ENCODE measurements at regions not wholly inside any gene's neighbourhood (a gene's known extent, or its start where the extent isn't known, plus 50 kb on each side); places are given as distances from the start of the nearest gene placed in this dataset.

DNA sequence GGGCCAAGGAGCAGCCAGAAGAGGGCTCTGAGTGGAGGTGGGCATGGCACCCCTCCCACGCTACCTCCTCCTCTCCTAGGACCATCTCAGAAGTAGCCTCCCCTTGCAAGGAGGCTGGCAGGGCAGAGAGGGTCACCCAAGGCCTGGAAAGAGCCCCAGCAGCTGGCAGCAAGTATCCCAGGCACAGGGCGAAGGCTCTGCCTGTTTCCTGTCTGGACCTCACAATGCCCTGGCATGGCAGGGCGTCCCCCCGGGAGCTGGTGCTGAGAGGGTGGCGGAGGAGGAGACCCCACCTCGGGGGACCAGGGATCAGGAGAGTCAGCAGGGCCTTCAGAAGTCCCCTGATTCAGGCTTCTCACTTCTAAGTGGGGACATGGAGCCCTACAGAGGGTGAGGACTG is 66.2 kb upstream of the TAF1B start:
- no peak for DNase-seq
- H3K36me3 Mint-ChIP-seq (ENCODE audit: low read depth) = no peaks in the 10 kb centered on the region
- ChIA-PET CTCF (interaction anchor here (0.6 to 2.7 kb wide), 2 partner anchors 23 to 145 kb away, joined by 3 to 16 read pairs; no protein-coding TSS in a partner anchor), POLR2A (no interaction called here)
- no peak for ATAC-seq
- H3K27ac Mint-ChIP-seq = no peak overlapping the region
- H3K9me3 Mint-ChIP-seq (ENCODE audit: insufficient read depth) = no peaks in the 10 kb centered on the region
- H3K4me1 Mint-ChIP-seq (ENCODE audit: low read depth) = peaks cover 39% of the 10 kb centered on the region
- peaks cover 4% of the 10 kb centered on the region for H3K27me3 Mint-ChIP-seq (ENCODE audit: low read depth)
- no peak overlapping the region for H3K4me3 Mint-ChIP-seq

DNA sequence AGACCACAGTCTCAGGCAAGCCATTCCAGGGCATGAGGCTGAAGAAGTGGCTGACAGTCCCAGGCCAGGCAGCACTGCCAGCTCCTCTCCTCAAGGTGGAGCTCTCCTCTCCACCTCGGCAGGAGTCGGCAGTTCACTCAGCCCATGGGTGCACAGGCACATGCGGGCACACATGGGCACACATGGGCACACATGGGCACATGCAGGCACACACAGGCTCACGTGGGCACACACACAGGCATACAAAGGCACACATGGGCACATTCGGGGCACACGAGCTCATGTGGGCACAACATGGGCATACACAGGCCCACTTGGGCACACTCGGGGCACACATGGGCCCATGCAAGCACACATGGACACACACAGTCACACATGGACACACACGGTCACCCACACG is 65.3 kb upstream of the TAF1B start:
- Mint-ChIP-seq H3K36me3 (ENCODE audit: low read depth) (no peaks in the 10 kb centered on the region), H3K27me3 (ENCODE audit: low read depth) (peaks cover 4% of the 10 kb centered on the region), H3K9me3 (ENCODE audit: insufficient read depth) (no peaks in the 10 kb centered on the region), H3K27ac (peak overlapping the region; percentile 71), H3K4me3 (no peak overlapping the region), H3K4me1 (ENCODE audit: low read depth) (peaks cover 49% of the 10 kb centered on the region)
- CTCF ChIA-PET = interaction anchor here (1.0 to 2.7 kb wide), 2 partner anchors 19 to 22 kb away, joined by 3 to 16 read pairs; no protein-coding TSS in a partner anchor
- ATAC-seq (no peak), DNase-seq (no peak)
- POLR2A ChIA-PET = no interaction called here

DNA sequence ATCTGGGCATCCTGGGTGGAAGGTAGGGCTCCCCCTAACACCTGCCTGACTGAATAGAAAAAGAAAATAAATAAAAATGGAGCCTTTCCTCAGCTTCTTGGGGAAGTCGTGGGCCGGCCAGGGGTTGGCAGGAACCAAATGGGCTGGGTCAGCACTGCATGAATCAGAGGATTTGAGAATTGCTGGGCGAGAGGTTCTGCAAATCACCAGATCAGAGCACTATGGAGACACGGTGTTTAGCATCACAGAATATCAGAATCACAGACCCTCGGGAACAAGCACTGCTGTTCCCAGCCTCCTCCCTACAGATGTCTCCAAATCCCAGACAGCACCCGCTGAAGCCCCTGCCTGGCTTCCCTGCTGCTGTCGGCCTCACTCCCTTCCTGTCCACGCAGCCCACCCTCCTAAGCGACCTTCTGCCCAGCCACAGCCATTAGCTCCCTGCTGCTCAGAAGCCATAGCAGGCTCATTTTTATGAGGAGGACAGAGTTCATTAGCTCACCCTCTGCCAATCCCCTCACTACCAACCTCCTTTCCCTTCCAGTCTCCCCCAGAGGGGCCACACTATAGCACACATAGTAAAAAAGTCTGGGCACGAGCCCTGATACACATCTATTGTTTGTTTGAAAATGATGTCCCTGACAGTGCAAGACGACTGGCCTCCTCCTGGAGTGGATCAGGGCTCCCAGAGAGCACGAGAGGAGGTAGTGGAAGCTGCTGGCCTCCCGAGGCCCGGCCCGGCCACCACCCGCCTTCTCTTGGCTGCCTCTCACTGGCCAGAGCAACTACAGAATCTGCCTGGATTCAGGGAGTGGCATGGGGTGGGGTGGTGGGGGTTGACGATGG is 64.6 kb upstream of the TAF1B start:
- Mint-ChIP-seq H3K27me3 (ENCODE audit: low read depth) (no peaks in the 10 kb centered on the region), H3K27ac (peak overlapping the region; percentile 34), H3K9me3 (ENCODE audit: insufficient read depth) (no peaks in the 10 kb centered on the region), H3K4me1 (ENCODE audit: low read depth) (peaks cover 53% of the 10 kb centered on the region), H3K36me3 (ENCODE audit: low read depth) (no peaks in the 10 kb centered on the region), H3K4me3 (no peak overlapping the region)
- POLR2A ChIA-PET = interaction anchor here (1.5 kb wide), 1 partner anchor 8 kb away, joined by 3 read pairs; no protein-coding TSS in a partner anchor
- no peak for ATAC-seq
- CTCF ChIA-PET = interaction anchor here (1.0 to 2.7 kb wide), 3 partner anchors 8 to 21 kb away, joined by 3 to 16 read pairs (median 16); no protein-coding TSS in a partner anchor
- no peak for DNase-seq

DNA sequence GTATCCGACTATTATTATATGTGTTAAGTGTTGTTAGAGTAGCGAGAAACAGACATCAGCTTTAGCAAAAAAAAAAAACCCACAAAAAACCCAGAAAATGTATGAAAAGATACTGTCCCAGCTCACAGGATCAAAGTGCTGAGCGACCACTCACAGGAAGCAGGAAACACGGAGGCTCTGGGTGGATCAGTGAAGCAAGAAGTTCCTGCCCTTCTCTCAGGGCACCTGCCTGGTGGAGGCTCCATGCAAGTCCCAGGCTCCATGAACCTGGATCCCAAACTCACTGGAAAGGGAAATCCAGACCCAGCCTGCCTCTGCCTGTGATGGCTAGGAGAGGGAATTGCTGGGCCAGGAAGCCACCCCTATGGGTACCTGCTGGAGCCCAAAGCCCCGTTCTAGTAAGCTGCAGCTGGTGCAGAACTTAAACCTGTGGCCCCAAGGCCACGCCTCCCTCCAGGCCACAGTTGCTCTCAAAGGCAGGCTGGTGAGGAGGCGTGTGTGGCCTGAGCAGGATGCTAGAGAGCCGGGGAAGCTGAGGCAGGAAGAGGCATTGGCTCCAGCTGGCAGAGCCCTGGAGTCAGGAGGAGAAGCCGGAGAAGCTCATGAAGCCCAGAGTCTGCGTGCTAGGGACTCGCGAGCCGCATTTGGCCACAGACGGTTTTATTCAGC is 63.5 kb upstream of the TAF1B start:
- peak overlapping the region; percentile 66 for H3K4me3 Mint-ChIP-seq
- H3K27me3 Mint-ChIP-seq (ENCODE audit: low read depth) = peaks cover 5% of the 10 kb centered on the region
- no peaks in the 10 kb centered on the region for H3K9me3 Mint-ChIP-seq (ENCODE audit: insufficient read depth)
- POLR2A ChIA-PET = interaction anchor here (1.5 kb wide), 1 partner anchor 9 kb away, joined by 3 read pairs; no protein-coding TSS in a partner anchor
- peak overlapping the region; percentile 90 for H3K27ac Mint-ChIP-seq
- ATAC-seq (peak; percentile 75), DNase-seq (peak; percentile 74)
- CTCF ChIA-PET = interaction anchor here (0.8 to 1.7 kb wide), 3 partner anchors 10 to 21 kb away, joined by 4 to 16 read pairs (median 5); no protein-coding TSS in a partner anchor
- H3K4me1 Mint-ChIP-seq (ENCODE audit: low read depth) = peaks cover 53% of the 10 kb centered on the region
- no peaks in the 10 kb centered on the region for H3K36me3 Mint-ChIP-seq (ENCODE audit: low read depth)

DNA sequence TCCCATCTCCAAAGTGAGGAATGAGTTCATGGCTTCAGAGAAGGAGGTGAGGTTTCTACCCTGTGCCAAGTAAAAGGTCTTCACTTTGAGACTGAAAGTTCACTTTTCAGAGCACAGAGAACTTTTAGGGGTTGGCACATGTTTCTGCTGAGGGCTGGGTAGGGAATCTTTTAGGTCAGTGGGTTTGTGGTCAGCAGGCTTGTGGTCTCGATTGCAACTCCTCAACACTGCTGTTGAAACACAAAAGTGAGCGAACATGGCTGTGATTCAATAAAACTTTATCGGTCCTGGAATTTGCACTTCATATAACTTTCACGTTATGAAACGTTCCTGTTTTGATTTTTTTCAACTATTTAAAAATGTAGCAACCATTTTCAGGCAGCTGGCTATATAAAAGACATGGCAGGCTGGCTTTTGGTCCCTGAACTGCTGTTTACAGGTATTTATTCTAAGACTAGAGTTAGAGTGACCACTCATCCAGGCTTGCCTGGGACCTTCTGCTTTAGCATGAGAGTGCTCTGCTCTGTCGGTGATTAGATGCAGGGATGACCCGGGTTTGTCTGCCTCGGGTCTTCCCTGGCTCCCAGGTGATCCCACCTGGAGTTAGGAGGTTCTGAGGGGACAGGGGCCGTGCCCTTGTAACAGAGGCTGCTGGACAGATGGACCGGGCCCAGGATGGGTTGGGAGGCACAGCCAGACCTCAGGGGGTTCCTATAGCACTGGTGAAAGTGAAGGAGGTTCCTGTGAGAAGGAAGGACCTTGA is 62.7 kb upstream of the TAF1B start:
- H3K4me3 Mint-ChIP-seq = peak overlapping the region; percentile 44
- peaks cover 53% of the 10 kb centered on the region for H3K4me1 Mint-ChIP-seq (ENCODE audit: low read depth)
- peak overlapping the region; percentile 90 for H3K27ac Mint-ChIP-seq
- no peaks in the 10 kb centered on the region for H3K36me3 Mint-ChIP-seq (ENCODE audit: low read depth)
- POLR2A ChIA-PET = interaction anchor here (1.5 kb wide), 1 partner anchor 10 kb away, joined by 3 read pairs; no protein-coding TSS in a partner anchor
- CTCF ChIA-PET = interaction anchor here (0.8 to 1.7 kb wide), 3 partner anchors 10 to 20 kb away, joined by 4 to 16 read pairs (median 5); no protein-coding TSS in a partner anchor
- H3K27me3 Mint-ChIP-seq (ENCODE audit: low read depth) = peaks cover 5% of the 10 kb centered on the region
- no peaks in the 10 kb centered on the region for H3K9me3 Mint-ChIP-seq (ENCODE audit: insufficient read depth)
- ATAC-seq (peak; percentile 4), DNase-seq (peak; percentile 35)

DNA sequence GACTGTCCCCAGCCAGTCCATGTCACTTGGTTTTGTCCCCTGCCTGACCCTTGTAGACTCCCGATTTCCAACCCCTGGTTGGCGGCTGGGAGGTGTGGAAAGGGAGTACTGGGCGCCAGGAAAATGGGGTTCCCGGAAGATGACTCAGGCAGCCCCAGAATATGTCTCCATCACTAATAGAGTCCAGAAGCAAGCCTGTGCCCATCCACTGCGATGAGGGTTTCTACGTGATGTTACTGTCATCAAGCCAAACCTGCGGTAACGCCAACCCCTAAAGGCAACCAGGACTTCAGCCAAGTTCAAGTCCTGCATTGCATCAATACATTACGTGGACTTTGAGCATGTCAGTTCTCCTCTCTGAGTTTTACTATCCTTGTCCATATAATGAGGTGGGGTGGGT is 62.0 kb upstream of the TAF1B start:
- Mint-ChIP-seq H3K36me3 (ENCODE audit: low read depth) (no peaks in the 10 kb centered on the region), H3K9me3 (ENCODE audit: insufficient read depth) (no peaks in the 10 kb centered on the region), H3K4me1 (ENCODE audit: low read depth) (peaks cover 53% of the 10 kb centered on the region), H3K27ac (no peak overlapping the region), H3K4me3 (no peak overlapping the region), H3K27me3 (ENCODE audit: low read depth) (peaks cover 5% of the 10 kb centered on the region)
- ATAC-seq = no peak
- POLR2A ChIA-PET = no interaction called here
- no peak for DNase-seq
- CTCF ChIA-PET = interaction anchor here (3.3 kb wide), 1 partner anchor 12 kb away, joined by 23 read pairs; no protein-coding TSS in a partner anchor

DNA sequence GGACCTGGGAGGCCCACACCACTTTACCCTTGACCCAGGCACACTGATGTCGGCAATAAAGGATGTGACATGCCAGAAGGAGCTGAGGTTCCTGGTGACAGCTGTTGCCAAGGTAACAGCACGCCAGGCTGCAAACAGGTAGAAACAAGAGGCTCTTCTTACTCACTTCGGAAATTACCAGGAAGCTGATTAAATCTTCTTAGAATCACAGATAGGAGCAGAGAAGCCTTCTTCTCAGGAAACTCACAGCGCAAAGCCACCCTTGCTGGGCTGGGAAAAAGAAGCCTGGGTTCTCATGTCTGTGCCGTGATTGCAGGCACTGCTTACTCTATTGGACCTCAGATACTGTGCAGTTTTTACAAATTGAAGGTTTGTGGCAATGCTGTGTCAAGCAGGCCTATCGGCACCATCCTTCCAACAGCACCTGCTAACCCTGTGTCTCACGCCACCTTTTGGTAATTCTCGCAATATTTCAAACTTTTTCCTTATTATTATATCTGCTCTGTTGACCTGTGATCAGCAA is 61.0 kb upstream of the TAF1B start:
- Mint-ChIP-seq H3K27me3 (ENCODE audit: low read depth) (peaks cover 5% of the 10 kb centered on the region), H3K4me1 (ENCODE audit: low read depth) (peaks cover 59% of the 10 kb centered on the region), H3K9me3 (ENCODE audit: insufficient read depth) (no peaks in the 10 kb centered on the region), H3K4me3 (peak overlapping the region; percentile 13), H3K36me3 (ENCODE audit: low read depth) (no peaks in the 10 kb centered on the region), H3K27ac (peak overlapping the region; percentile 73)
- DNase-seq = peak; percentile 82
- ChIA-PET POLR2A (interaction anchor here (0.6 to 1.4 kb wide), 6 partner anchors 11 to 226 kb away, joined by 3 to 4 read pairs (median 4); partner anchors contain the start of genes ADAM17, TAF1B and YWHAQ), CTCF (interaction anchor here (0.8 to 3.3 kb wide), 5 partner anchors 9 to 32 kb away, joined by 3 to 23 read pairs (median 4); no protein-coding TSS in a partner anchor)
- peak; percentile 78 for ATAC-seq

DNA sequence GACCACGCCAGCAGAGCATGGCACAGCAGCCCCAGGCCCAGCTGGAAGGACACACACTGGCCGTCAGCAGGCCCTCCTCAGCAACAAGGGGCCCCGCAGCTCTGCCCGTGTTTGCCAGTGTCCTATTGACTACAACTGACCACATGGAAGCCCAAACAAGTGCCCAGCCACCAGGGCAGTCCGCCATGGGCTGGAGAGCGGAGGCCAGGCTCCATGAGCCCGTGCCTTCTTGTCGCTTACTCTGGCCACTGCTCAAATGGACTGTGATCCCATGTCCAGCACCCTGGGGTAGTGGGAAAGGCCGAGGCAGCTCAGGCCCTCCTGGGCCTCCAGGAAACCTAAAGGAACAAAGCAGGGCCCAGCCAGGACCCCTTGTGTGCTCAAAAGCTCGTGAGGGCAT is 53.9 kb upstream of the TAF1B start:
- peaks cover 8% of the 10 kb centered on the region for H3K9me3 Mint-ChIP-seq (ENCODE audit: insufficient read depth)
- peaks cover 4% of the 10 kb centered on the region for H3K27me3 Mint-ChIP-seq (ENCODE audit: low read depth)
- H3K4me1 Mint-ChIP-seq (ENCODE audit: low read depth) = peaks cover 24% of the 10 kb centered on the region
- H3K27ac Mint-ChIP-seq = no peak overlapping the region
- ChIA-PET POLR2A (no interaction called here), CTCF (interaction anchor here (1.2 kb wide), 1 partner anchor 10 kb away, joined by 5 read pairs; no protein-coding TSS in a partner anchor)
- DNase-seq = no peak
- no peak for ATAC-seq
- no peak overlapping the region for H3K4me3 Mint-ChIP-seq
- peaks cover 5% of the 10 kb centered on the region for H3K36me3 Mint-ChIP-seq (ENCODE audit: low read depth)

DNA sequence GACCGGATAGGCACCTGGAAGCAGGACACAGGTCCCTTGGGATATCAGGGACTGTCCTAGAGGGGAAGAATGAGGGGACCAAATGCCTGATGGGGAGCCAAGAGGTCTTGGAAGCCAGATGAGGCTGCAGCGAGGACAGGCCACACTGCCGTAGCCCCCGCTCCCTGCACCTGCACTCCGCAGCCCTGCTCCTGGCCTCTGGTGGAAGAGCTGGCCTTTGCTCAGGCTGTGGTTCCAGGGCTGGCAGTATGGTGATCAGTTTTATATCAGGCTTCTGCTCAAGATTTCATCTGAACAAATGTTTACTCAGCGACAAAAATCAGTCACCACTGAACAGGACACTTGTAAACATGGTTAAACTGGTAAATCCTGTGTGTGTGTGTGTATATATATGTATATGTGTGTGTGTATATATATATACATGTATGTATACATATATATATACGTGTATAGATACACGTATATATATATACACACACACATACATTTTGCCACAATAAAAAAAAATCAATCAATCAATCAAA is 52.5 kb upstream of the TAF1B start:
- H3K27me3 Mint-ChIP-seq (ENCODE audit: low read depth) = no peaks in the 10 kb centered on the region
- H3K4me1 Mint-ChIP-seq (ENCODE audit: low read depth) = peaks cover 24% of the 10 kb centered on the region
- H3K27ac Mint-ChIP-seq = no peak overlapping the region
- H3K9me3 Mint-ChIP-seq (ENCODE audit: insufficient read depth) = peaks cover 8% of the 10 kb centered on the region
- peaks cover 5% of the 10 kb centered on the region for H3K36me3 Mint-ChIP-seq (ENCODE audit: low read depth)
- H3K4me3 Mint-ChIP-seq = no peak overlapping the region
- POLR2A ChIA-PET = no interaction called here
- ATAC-seq (no peak), DNase-seq (no peak)
- CTCF ChIA-PET = no interaction called here

DNA sequence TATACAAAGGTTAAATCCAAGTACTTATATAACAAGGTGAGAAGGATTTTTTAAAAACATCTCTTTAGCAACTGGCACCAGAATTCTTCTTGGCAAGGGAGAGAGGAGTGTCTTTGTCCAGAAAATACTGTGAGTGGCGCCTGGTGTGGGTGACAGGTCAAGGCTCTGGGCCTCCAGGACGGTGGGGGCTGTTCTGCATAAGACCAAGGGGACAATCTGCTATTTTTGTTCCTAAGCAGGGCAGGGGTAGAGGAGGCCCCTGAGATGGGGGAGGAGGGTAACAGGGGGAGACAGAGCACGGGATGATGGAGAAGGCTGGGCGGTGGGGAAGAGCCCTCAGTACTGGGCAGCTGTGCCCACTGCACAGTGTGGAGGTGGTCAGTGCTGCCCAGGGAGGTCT is 51.6 kb upstream of the TAF1B start:
- ATAC-seq = no peak
- no peak overlapping the region for H3K27ac Mint-ChIP-seq

More for the DNA sequence above, 51.6 kb upstream of the TAF1B start:
- Mint-ChIP-seq H3K36me3 (ENCODE audit: low read depth) (peaks cover 5% of the 10 kb centered on the region), H3K27me3 (ENCODE audit: low read depth) (no peaks in the 10 kb centered on the region), H3K9me3 (ENCODE audit: insufficient read depth) (peaks cover 8% of the 10 kb centered on the region), H3K4me1 (ENCODE audit: low read depth) (peaks cover 23% of the 10 kb centered on the region), H3K4me3 (no peak overlapping the region)
- no peak for DNase-seq
- POLR2A ChIA-PET = interaction anchor here (0.6 kb wide), 1 partner anchor 22 kb away, joined by 4 read pairs; no protein-coding TSS in a partner anchor
- CTCF ChIA-PET = no interaction called here
